Neuronal stem cell (in vitro differentiated cells): ENCODE measurements at regions not wholly inside any gene's neighbourhood (a gene's known extent, or its start where the extent isn't known, plus 50 kb on each side); places are given as distances from the start of the nearest gene placed in this dataset.

ENCODE experiments used
- DNase-seq: peaks from one replicate; pipeline ENCODE4 v3.0.0-alpha.2; 2013; ENCODE audit warnings: low spot score
- H2AFZ ChIP-seq: one replicate; pipeline ENCODE4 v1.6.1; 2013; ENCODE audit warnings: mild to moderate bottlenecking, low read length, inconsistent platforms
- H2AK5ac ChIP-seq: 2 replicates; pipeline ENCODE4 v1.6.1; 2013; ENCODE audit warnings: low read depth, mild to moderate bottlenecking, inconsistent platforms, low read length, moderate library complexity, mixed read lengths
- H2BK120ac ChIP-seq: 2 replicates; pipeline ENCODE4 v1.6.1; 2013; ENCODE audit warnings: low read depth, mild to moderate bottlenecking, inconsistent platforms, low read length, moderate library complexity, mixed read lengths
- H2BK12ac ChIP-seq: one replicate; pipeline ENCODE4 v1.6.1; 2013; ENCODE audit warnings: low read length, inconsistent platforms
- H2BK15ac ChIP-seq: 2 replicates; pipeline ENCODE4 v1.6.1; 2013; ENCODE audit warnings: mild to moderate bottlenecking, low read length, inconsistent platforms, mixed read lengths
- H2BK5ac ChIP-seq: one replicate; pipeline ENCODE4 v1.6.1; 2013; ENCODE audit warnings: inconsistent platforms, mild to moderate bottlenecking, low read length, moderate library complexity
- H3K14ac ChIP-seq: one replicate; pipeline ENCODE4 v1.6.1; 2013; ENCODE audit warnings: low read length, inconsistent platforms
- H3K18ac ChIP-seq: 2 replicates; pipeline ENCODE4 v1.6.1; 2013; ENCODE audit warnings: low read length, inconsistent platforms
- H3K23ac ChIP-seq: 2 replicates; pipeline ENCODE4 v1.6.1; 2013; ENCODE audit warnings: low read depth, mild to moderate bottlenecking, mixed read lengths, low read length, inconsistent platforms; ENCODE audit not compliant: poor library complexity
- H3K27ac ChIP-seq: replicated peaks from 3 replicates; pipeline ENCODE4 v1.5.1; 2013; ENCODE audit warnings: low read length, inconsistent platforms
- H3K27me3 ChIP-seq, 3 experiments: 2 replicates each; pipeline ENCODE4 v1.6.1; 2013; ENCODE audit warnings: low read length in 3 of 3, mild to moderate bottlenecking in 2 of 3, inconsistent platforms in 1 of 3, low read depth in 1 of 3, mixed read lengths in 1 of 3, moderate library complexity in 1 of 3; ENCODE audit not compliant: control insufficient read depth in 3 of 3, insufficient read depth in 3 of 3
- H3K36me3 ChIP-seq, 2 donors: replicated peaks in 1 of 2; 2 replicates each; pipeline ENCODE4 v1.6.1; 2013; ENCODE audit warnings: low read length in 2 of 2; ENCODE audit not compliant: control insufficient read depth in 2 of 2, insufficient read depth in 2 of 2
- H3K4ac ChIP-seq: 2 replicates; pipeline ENCODE4 v1.6.1; 2013; ENCODE audit warnings: inconsistent platforms, mild to moderate bottlenecking, low read length, moderate library complexity
- H3K4me1 ChIP-seq, 2 donors: 1 replicate in 1 of 2; 2 replicates in 1 of 2; pipeline ENCODE4 v1.6.1; 2013; ENCODE audit warnings: low read length in 2 of 2, low read depth in 1 of 2; ENCODE audit not compliant: control insufficient read depth in 2 of 2, insufficient read depth in 1 of 2
- H3K4me2 ChIP-seq: one replicate; pipeline ENCODE4 v1.6.1; 2013; ENCODE audit warnings: mild to moderate bottlenecking, low read length, inconsistent platforms; ENCODE audit not compliant: insufficient read depth, poor library complexity, severe bottlenecking
- H3K4me3 ChIP-seq, 2 donors: 2 replicates each; pipeline ENCODE4 v1.5.1; 2013; ENCODE audit warnings: low read length in 2 of 2, mild to moderate bottlenecking in 2 of 2, inconsistent platforms in 1 of 2, moderate library complexity in 1 of 2
- H3K79me1 ChIP-seq: one replicate; pipeline ENCODE4 v1.6.1; 2013; ENCODE audit warnings: low read depth, mild to moderate bottlenecking, inconsistent platforms, low read length, moderate library complexity
- H3K9ac ChIP-seq: one replicate; pipeline ENCODE4 v1.6.1; 2013; ENCODE audit warnings: mild to moderate bottlenecking, low read depth, low read length, inconsistent platforms; ENCODE audit not compliant: poor library complexity
- H3K9me3 ChIP-seq, 2 donors: replicated peaks in 1 of 2; 2 replicates each; pipeline versions ENCODE3 to v1.6.1; 2013; ENCODE audit warnings: low read length in 2 of 2, mild to moderate bottlenecking in 2 of 2, inconsistent platforms in 1 of 2, low read depth in 1 of 2, mixed read lengths in 1 of 2, moderate library complexity in 1 of 2; ENCODE audit not compliant: control insufficient read depth in 2 of 2, insufficient read depth in 1 of 2
- H4K8ac ChIP-seq: one replicate; pipeline ENCODE4 v1.6.1; 2013; ENCODE audit warnings: low read depth, mild to moderate bottlenecking, inconsistent platforms, low read length, moderate library complexity
- H4K91ac ChIP-seq: one replicate; pipeline ENCODE4 v1.6.1; 2013; ENCODE audit warnings: low read length, low read depth, mild to moderate bottlenecking, inconsistent platforms; ENCODE audit not compliant: poor library complexity
- WGBS, 2 donors: extraction: QIAGEN DNeasy Blood & Tissue Kit; methylation state at CpG; one replicate each; pipeline ENCODE4 v1.1.7; 2013; ENCODE audit warnings: missing lambda C conversion rate in 2 of 2, mixed read lengths in 1 of 2; ENCODE audit not compliant: insufficient read length in 2 of 2, insufficient replicate concordance in 1 of 2; ENCODE audit errors: extremely low coverage in 2 of 2; 5-methylcytosine and 5-hydroxymethylcytosine counted together

GRCh38 chr13:53873558-53873957 is 844.9 kb downstream of the OLFM4 start:
- Histone ChIP-seq H3K4me2 (no peak overlapping the region), H3K4ac (no peak overlapping the region), H3K18ac (no peak overlapping the region), H3K9me3 (no peaks in the 10 kb centered on the region), H3K4me3 (no peak overlapping the region), H3K27me3 (no peaks in the 10 kb centered on the region), H4K8ac (no peak overlapping the region), H3K23ac (no peak overlapping the region), H2BK5ac (no peak overlapping the region), H2BK12ac (no peak overlapping the region), H2BK15ac (no peak overlapping the region), H3K36me3 (no peaks in the 10 kb centered on the region), H2BK120ac (no peak overlapping the region), H3K79me1 (no peaks in the 10 kb centered on the region), H3K9ac (no peak overlapping the region), H2AK5ac (no peak overlapping the region), H3K14ac (no peak overlapping the region), H3K27ac (no peak overlapping the region), H3K4me1 (no peaks in the 10 kb centered on the region), H4K91ac (no peak overlapping the region), H2AFZ (no peak overlapping the region)
- no peak for DNase-seq
- WGBS, 2 donors = no CpG with 5 or more reads among the region's 15 CpGs

- H3K18ac ChIP-seq = no peak overlapping the region
- DNase-seq = no peak
- H3K9me3 ChIP-seq = no peaks in the 10 kb centered on the region
- WGBS, 2 donors = no CpG with 5 or more reads among the region's 1 CpG
- no peak overlapping the region for H3K4ac ChIP-seq
- no peak overlapping the region for H3K4me2 ChIP-seq
- H3K79me1 ChIP-seq = no peaks in the 10 kb centered on the region
- no peak overlapping the region for H2BK120ac ChIP-seq
- no peaks in the 10 kb centered on the region for H3K27me3 ChIP-seq
- no peak overlapping the region for H2BK12ac ChIP-seq
- H2BK15ac ChIP-seq = no peak overlapping the region
- no peak overlapping the region for H4K8ac ChIP-seq
- H2BK5ac ChIP-seq = no peak overlapping the region
- no peak overlapping the region for H3K14ac ChIP-seq
- H2AK5ac ChIP-seq = no peak overlapping the region
- no peaks in the 10 kb centered on the region for H3K36me3 ChIP-seq
- H3K4me3 ChIP-seq = no peak overlapping the region
- H2AFZ ChIP-seq = no peak overlapping the region
- no peak overlapping the region for H3K9ac ChIP-seq
- H3K23ac ChIP-seq = no peak overlapping the region
- H4K91ac ChIP-seq = no peak overlapping the region
- H3K27ac ChIP-seq = no peak overlapping the region
- H3K4me1 ChIP-seq = no peaks in the 10 kb centered on the region
Measured at GRCh38 chr13:53878861-53879260, 850.2 kb downstream of the OLFM4 start.

- Histone ChIP-seq H2AFZ (no peak overlapping the region), H4K8ac (no peak overlapping the region), H4K91ac (no peak overlapping the region), H2AK5ac (no peak overlapping the region), H3K9me3 (no peaks in the 10 kb centered on the region), H3K27ac (no peak overlapping the region), H3K4ac (no peak overlapping the region), H2BK12ac (no peak overlapping the region), H2BK120ac (no peak overlapping the region), H3K79me1 (no peaks in the 10 kb centered on the region), H3K14ac (no peak overlapping the region), H3K27me3 (no peaks in the 10 kb centered on the region), H3K4me3 (no peak overlapping the region), H3K36me3 (no peaks in the 10 kb centered on the region), H2BK5ac (no peak overlapping the region), H3K4me1 (no peaks in the 10 kb centered on the region), H3K4me2 (no peak overlapping the region), H3K9ac (no peak overlapping the region), H3K18ac (no peak overlapping the region), H3K23ac (no peak overlapping the region), H2BK15ac (no peak overlapping the region)
- whole genome bisulfite sequencing, 2 donors = no CpG with 5 or more reads among the region's 1 CpG
- no peak for DNase-seq
Measured at GRCh38 chr13:53885997-53886396, 857.4 kb downstream of the OLFM4 start.

- H2BK15ac ChIP-seq = no peak overlapping the region
- peak overlapping the region; percentile 6 for H2AFZ ChIP-seq
- no peaks in the 10 kb centered on the region for H3K79me1 ChIP-seq
- WGBS, 2 donors = no CpG with 5 or more reads among the region's 2 CpGs
- no peak overlapping the region for H2BK120ac ChIP-seq
- H3K4me1 ChIP-seq = no peaks in the 10 kb centered on the region
- H3K36me3 ChIP-seq = no peaks in the 10 kb centered on the region
- H3K9ac ChIP-seq = no peak overlapping the region
- H3K4ac ChIP-seq = no peak overlapping the region
- H3K9me3 ChIP-seq = no peaks in the 10 kb centered on the region
- H3K4me2 ChIP-seq = no peak overlapping the region
- no peak overlapping the region for H4K91ac ChIP-seq
- H3K27ac ChIP-seq = no peak overlapping the region
- H3K27me3 ChIP-seq = no peaks in the 10 kb centered on the region
- H2BK12ac ChIP-seq = no peak overlapping the region
- H3K18ac ChIP-seq = no peak overlapping the region
- no peak overlapping the region for H2AK5ac ChIP-seq
- H2BK5ac ChIP-seq = no peak overlapping the region
- no peak for DNase-seq
- H3K23ac ChIP-seq = no peak overlapping the region
- no peak overlapping the region for H4K8ac ChIP-seq
- H3K4me3 ChIP-seq = no peak overlapping the region
- H3K14ac ChIP-seq = no peak overlapping the region
Measured at GRCh38 chr13:53890696-53891095, 862.1 kb downstream of the OLFM4 start.
